Chondrocyte (in vitro differentiated cells): ENCODE measurements at regions not wholly inside any gene's neighbourhood (a gene's known extent, or its start where the extent isn't known, plus 50 kb on each side); places are given as distances from the start of the nearest gene placed in this dataset.
A peak's percentile ranks its signal among the peaks of the same experiment; 100 is the strongest.

ENCODE experiments used
- DNase-seq: peaks from one replicate; pipeline ENCODE4 v3.0.0; 2021; ENCODE audit warnings: mixed read lengths, low spot score
- H3K27ac Mint-ChIP-seq: one replicate; pipeline ENCODE4 v1.8.0; 2021; ENCODE audit warnings: mild to moderate bottlenecking, moderate library complexity, mixed read lengths; ENCODE audit not compliant: unreplicated experiment
- H3K27me3 Mint-ChIP-seq: 2 replicates; pipeline ENCODE4 v1.8.0; 2021; ENCODE audit warnings: low read depth, mixed read lengths
- H3K36me3 Mint-ChIP-seq: 2 replicates; pipeline ENCODE4 v1.8.0; 2021; ENCODE audit warnings: low read depth, mixed read lengths
- H3K4me1 Mint-ChIP-seq: 2 replicates; pipeline ENCODE4 v1.8.0; 2021; ENCODE audit warnings: low read depth, mild to moderate bottlenecking, mixed read lengths
- H3K4me3 Mint-ChIP-seq: one replicate; pipeline ENCODE4 v1.8.0; 2021; ENCODE audit warnings: mild to moderate bottlenecking, moderate library complexity, mixed read lengths; ENCODE audit not compliant: unreplicated experiment
- H3K9me3 Mint-ChIP-seq: 2 replicates; pipeline ENCODE4 v1.8.0; 2021; ENCODE audit warnings: low read depth, mixed read lengths
- CTCF ChIP-seq: fragments of 200-600 bp; sonication (generic); IDR thresholded peaks from 2 replicates; pipeline ENCODE4 v1.5.0; 2021; ENCODE audit warnings: antibody characterized with exemption, mild to moderate bottlenecking, moderate library complexity

- DNase-seq = no peak
- Mint-ChIP-seq H3K27ac (no peak overlapping the region), H3K4me1 (no peaks in the 10 kb centered on the region), H3K4me3 (no peak overlapping the region), H3K36me3 (no peaks in the 10 kb centered on the region), H3K27me3 (peaks cover 76% of the 10 kb centered on the region), H3K9me3 (no peaks in the 10 kb centered on the region)
- TF ChIP-seq CTCF = no peak
These were observed 107.9 kb downstream of the VPREB1 start for GRCh38 chr22:22352371-22352999.

GRCh38 chr22:22355096-22355834, 110.7 kb downstream of the VPREB1 start:
- no peak overlapping the region for H3K27ac Mint-ChIP-seq
- no peaks in the 10 kb centered on the region for H3K4me1 Mint-ChIP-seq
- no peak overlapping the region for H3K4me3 Mint-ChIP-seq
- no peak for DNase-seq
- peaks cover 70% of the 10 kb centered on the region for H3K27me3 Mint-ChIP-seq
- no peaks in the 10 kb centered on the region for H3K36me3 Mint-ChIP-seq
- no peak for TF ChIP-seq CTCF
- no peaks in the 10 kb centered on the region for H3K9me3 Mint-ChIP-seq

DNA sequence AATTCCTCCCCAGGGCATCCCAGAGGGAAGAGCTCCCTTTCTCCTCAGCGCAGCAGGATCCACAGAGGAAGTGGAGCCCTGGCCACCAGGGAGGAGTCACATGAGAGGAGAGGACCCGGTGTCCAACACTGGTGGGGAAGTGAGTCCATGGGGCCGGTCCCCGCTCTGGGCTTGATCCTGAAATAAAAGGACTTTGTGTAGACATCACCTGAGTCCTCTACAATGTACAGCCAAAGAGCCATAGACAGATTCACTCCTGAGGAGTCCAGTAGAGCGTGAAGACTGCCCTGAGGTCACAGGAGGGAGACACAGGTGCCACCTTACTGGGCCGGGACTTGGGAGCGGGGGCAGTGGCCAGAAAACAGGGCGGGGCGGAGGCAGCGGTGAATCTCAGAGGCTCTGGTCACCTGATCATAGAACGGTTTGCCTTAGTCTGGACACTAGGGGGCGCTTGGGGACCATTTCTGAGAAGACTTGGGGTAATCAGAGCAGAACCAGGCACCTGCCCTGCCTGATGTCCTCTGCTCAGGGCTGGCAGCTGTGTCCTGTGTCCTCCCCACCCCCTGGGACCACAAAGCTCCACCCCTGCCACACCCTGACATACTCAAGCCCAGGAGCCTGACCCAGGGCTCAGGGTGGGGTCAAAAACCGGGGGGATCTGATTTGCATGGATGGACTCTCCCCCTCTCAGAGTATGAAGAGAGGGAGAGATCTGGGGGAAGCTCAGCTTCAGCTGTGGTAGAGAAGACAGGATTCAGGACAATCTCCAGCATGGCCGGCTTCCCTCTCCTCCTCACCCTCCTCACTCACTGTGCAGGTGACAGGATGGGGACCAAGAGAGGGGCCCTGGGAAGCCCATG, 112.7 kb downstream of the VPREB1 start:
- TF ChIP-seq CTCF = peak; percentile 74
- H3K27ac Mint-ChIP-seq = no peak overlapping the region
- H3K4me3 Mint-ChIP-seq = no peak overlapping the region
- H3K4me1 Mint-ChIP-seq = no peaks in the 10 kb centered on the region
- DNase-seq = no peak
- peaks cover 3% of the 10 kb centered on the region for H3K9me3 Mint-ChIP-seq
- H3K36me3 Mint-ChIP-seq = no peaks in the 10 kb centered on the region
- peaks cover 62% of the 10 kb centered on the region for H3K27me3 Mint-ChIP-seq

DNA sequence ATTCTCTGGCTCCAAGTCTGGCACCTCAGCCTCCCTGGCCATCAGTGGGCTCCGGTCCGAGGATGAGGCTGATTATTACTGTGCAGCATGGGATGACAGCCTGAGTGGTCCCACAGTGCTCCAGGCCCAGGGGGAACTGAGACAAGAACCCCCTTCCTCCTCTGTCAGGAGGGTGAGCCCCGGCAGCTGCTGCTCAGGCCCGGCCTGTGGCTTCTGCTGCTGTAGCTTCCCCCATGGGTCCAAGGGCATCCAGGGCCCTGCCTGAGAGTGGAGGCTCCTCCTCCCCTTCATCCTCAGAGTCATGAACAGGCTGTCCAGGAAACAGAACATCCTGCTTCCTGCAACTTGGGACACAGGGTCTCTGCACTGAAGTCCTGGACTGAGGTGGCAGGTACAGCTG, 113.6 kb downstream of the VPREB1 start:
- Mint-ChIP-seq H3K4me1 (no peaks in the 10 kb centered on the region), H3K4me3 (no peak overlapping the region), H3K27ac (no peak overlapping the region), H3K9me3 (peaks cover 3% of the 10 kb centered on the region), H3K27me3 (peaks cover 64% of the 10 kb centered on the region), H3K36me3 (no peaks in the 10 kb centered on the region)
- no peak for DNase-seq
- no peak for TF ChIP-seq CTCF

- Mint-ChIP-seq H3K4me3 (no peak overlapping the region), H3K36me3 (no peaks in the 10 kb centered on the region), H3K27ac (no peak overlapping the region), H3K4me1 (no peaks in the 10 kb centered on the region), H3K9me3 (peaks cover 3% of the 10 kb centered on the region), H3K27me3 (peaks cover 65% of the 10 kb centered on the region)
- DNase-seq = no peak
- TF ChIP-seq CTCF = no peak
These were observed 114.1 kb downstream of the VPREB1 start for GRCh38 chr22:22358686-22359085.
